H9 (cell line): ENCODE measurements at regions not wholly inside any gene's neighbourhood (a gene's known extent, or its start where the extent isn't known, plus 50 kb on each side); places are given as distances from the start of the nearest gene placed in this dataset.

Source experiments
- DNase-seq: peaks from one replicate; pipeline ENCODE4 v3.0.0-alpha.2; 2017
- H2AFZ ChIP-seq: one replicate; pipeline ENCODE4 v1.6.1; 2013; ENCODE audit warnings: mild to moderate bottlenecking, low read length, control low read depth, moderate library complexity
- H2AK5ac ChIP-seq: 2 replicates; pipeline ENCODE4 v1.6.1; 2013; ENCODE audit warnings: low read length, control low read depth, mixed read lengths; ENCODE audit not compliant: insufficient read length
- H2BK120ac ChIP-seq: one replicate; pipeline ENCODE4 v1.6.1; 2013; ENCODE audit warnings: low read depth, mild to moderate bottlenecking, low read length, control low read depth, inconsistent platforms; ENCODE audit not compliant: poor library complexity, severe bottlenecking
- H2BK12ac ChIP-seq: 2 replicates; pipeline ENCODE4 v1.6.1; 2013; ENCODE audit warnings: low read length, control low read depth, mixed read lengths, low read depth; ENCODE audit not compliant: insufficient read length
- H2BK15ac ChIP-seq: 2 replicates; pipeline ENCODE4 v1.6.1; 2013; ENCODE audit warnings: low read depth, low read length, control low read depth
- H2BK20ac ChIP-seq: one replicate; pipeline ENCODE4 v1.6.1; 2013; ENCODE audit warnings: low read depth, mild to moderate bottlenecking, low read length, control low read depth, inconsistent platforms; ENCODE audit not compliant: poor library complexity, severe bottlenecking
- H2BK5ac ChIP-seq: 2 replicates; pipeline ENCODE4 v1.6.1; 2013; ENCODE audit warnings: low read length, control low read depth, mixed read lengths; ENCODE audit not compliant: insufficient read length
- H3K14ac ChIP-seq: 2 replicates; pipeline ENCODE4 v1.6.1; 2013; ENCODE audit warnings: low read length, control low read depth; ENCODE audit not compliant: insufficient read depth
- H3K18ac ChIP-seq: 2 replicates; pipeline ENCODE4 v1.6.1; 2013; ENCODE audit warnings: low read depth, mild to moderate bottlenecking, mixed read lengths, low read length, control low read depth; ENCODE audit not compliant: insufficient read length
- H3K23ac ChIP-seq: 2 replicates; pipeline ENCODE4 v1.6.1; 2013; ENCODE audit warnings: low read length, control low read depth, mixed read lengths, low read depth; ENCODE audit not compliant: insufficient read length
- H3K23me2 ChIP-seq: 2 replicates; pipeline ENCODE4 v1.6.1; 2013; ENCODE audit warnings: low read depth, mild to moderate bottlenecking, mixed read lengths, low read length, control low read depth; ENCODE audit not compliant: insufficient read length, poor library complexity, severe bottlenecking
- H3K27ac ChIP-seq: 2 replicates; pipeline ENCODE4 v1.5.1; 2013; ENCODE audit warnings: low read length, control low read depth, mixed read lengths, low read depth; ENCODE audit not compliant: insufficient read length
- H3K27me3 ChIP-seq: 2 replicates; pipeline ENCODE4 v1.6.1; 2013; ENCODE audit warnings: low read length, control low read depth, inconsistent platforms; ENCODE audit not compliant: insufficient read depth
- H3K4ac ChIP-seq: 2 replicates; pipeline ENCODE4 v1.6.1; 2013; ENCODE audit warnings: low read depth, mild to moderate bottlenecking, control low read depth, inconsistent platforms, low read length, moderate library complexity
- H3K4me1 ChIP-seq: 2 replicates; pipeline ENCODE4 v1.6.1; 2013; ENCODE audit warnings: low read length, control low read depth, inconsistent platforms; ENCODE audit not compliant: insufficient read depth
- H3K4me2 ChIP-seq: 2 replicates; pipeline ENCODE4 v1.6.1; 2013; ENCODE audit warnings: low read length, control low read depth, mixed read lengths; ENCODE audit not compliant: insufficient read length, insufficient read depth
- H3K56ac ChIP-seq: 2 replicates; pipeline ENCODE4 v1.6.1; 2013; ENCODE audit warnings: low read depth, mild to moderate bottlenecking, mixed read lengths, low read length, control low read depth; ENCODE audit not compliant: insufficient read length
- H3K79me1 ChIP-seq: 2 replicates; pipeline ENCODE4 v1.6.1; 2013; ENCODE audit warnings: low read depth, mild to moderate bottlenecking, moderate library complexity, low read length, control low read depth, inconsistent platforms; ENCODE audit not compliant: insufficient read depth, poor library complexity, severe bottlenecking
- H3K79me2 ChIP-seq: 2 replicates; pipeline ENCODE4 v1.6.1; 2013; ENCODE audit warnings: low read length, control low read depth, inconsistent platforms; ENCODE audit not compliant: insufficient read depth
- H3K9ac ChIP-seq: 2 replicates; pipeline ENCODE4 v1.6.1; 2013; ENCODE audit warnings: low read length, control low read depth, mixed read lengths; ENCODE audit not compliant: insufficient read length; ENCODE audit errors: extremely low read depth
- H3K9me3 ChIP-seq: one replicate; pipeline ENCODE4 v1.6.1; 2013; ENCODE audit warnings: low read depth, low read length, inconsistent platforms; ENCODE audit not compliant: control insufficient read depth
- H3T11ph ChIP-seq: one replicate; pipeline ENCODE4 v1.6.1; 2013; ENCODE audit warnings: mild to moderate bottlenecking, low read length, control low read depth, inconsistent platforms
- H4K20me1 ChIP-seq: one replicate; pipeline ENCODE4 v1.6.1; 2013; ENCODE audit not compliant: control insufficient read depth, insufficient read length, insufficient read depth
- H4K5ac ChIP-seq: 2 replicates; pipeline ENCODE4 v1.6.1; 2013; ENCODE audit warnings: low read depth, mild to moderate bottlenecking, mixed read lengths, low read length, control low read depth; ENCODE audit not compliant: insufficient read length
- H4K8ac ChIP-seq: replicated peaks from 2 replicates; pipeline ENCODE4 v1.6.1; 2013; ENCODE audit warnings: low read length, control low read depth, mixed read lengths, low read depth; ENCODE audit not compliant: insufficient read length
- H4K91ac ChIP-seq: 2 replicates; pipeline ENCODE4 v1.6.1; 2013; ENCODE audit warnings: low read depth, mild to moderate bottlenecking, moderate library complexity, mixed read lengths, low read length, control low read depth; ENCODE audit not compliant: insufficient read length
- H3K27ac Mint-ChIP-seq, 3 experiments: 2 replicates in 2 of 3; 3 replicates in 1 of 3; pipeline ENCODE4 v1.8.0; 2020 to 2021; ENCODE audit warnings: mixed read lengths in 3 of 3, mild to moderate bottlenecking in 1 of 3, moderate library complexity in 1 of 3
- H3K27me3 Mint-ChIP-seq: 2 replicates; pipeline ENCODE4 v1.8.0; 2021; ENCODE audit warnings: low read depth, mild to moderate bottlenecking, moderate library complexity, mixed read lengths
- H3K36me3 Mint-ChIP-seq, 3 experiments: 2 replicates in 2 of 3; 3 replicates in 1 of 3; pipeline ENCODE4 v1.8.0; 2020 to 2021; ENCODE audit warnings: low read depth in 3 of 3, mixed read lengths in 3 of 3; ENCODE audit not compliant: insufficient read depth in 1 of 3
- H3K4me1 Mint-ChIP-seq, 2 experiments: 2 replicates each; pipeline ENCODE4 v1.8.0; 2020; ENCODE audit warnings: mixed read lengths in 2 of 2
- H3K4me3 Mint-ChIP-seq, 2 experiments: 2 replicates in 1 of 2; 3 replicates in 1 of 2; pipeline ENCODE4 v1.8.0; 2020 to 2021; ENCODE audit warnings: mild to moderate bottlenecking in 2 of 2, mixed read lengths in 2 of 2, moderate library complexity in 1 of 2
- H3K9me3 Mint-ChIP-seq, 2 experiments: 2 replicates in 1 of 2; 3 replicates in 1 of 2; pipeline ENCODE4 v1.8.0; 2020; ENCODE audit warnings: mild to moderate bottlenecking in 2 of 2, mixed read lengths in 2 of 2, moderate library complexity in 1 of 2
- CTCF ChIP-seq: fragments of 200-600 bp; sonication (generic); conservative IDR thresholded peaks from 3 replicates; pipeline ENCODE4 v1.8.0; 2021; ENCODE audit warnings: antibody characterized with exemption, mild to moderate bottlenecking
- WGBS: extraction: QIAGEN DNeasy Blood & Tissue Kit; methylation state at CpG from one replicate; pipeline ENCODE4 v1.1.7; 2013; ENCODE audit warnings: missing lambda C conversion rate, low lambda C conversion rate, mixed read lengths; ENCODE audit not compliant: insufficient read length; ENCODE audit errors: extremely low coverage; 5-methylcytosine and 5-hydroxymethylcytosine counted together

GRCh38 chr5:112668911-112669310, 68.8 kb upstream of the APC start:
- Histone ChIP-seq H3K79me2 (no peaks in the 10 kb centered on the region), H3K4me2 (no peak overlapping the region), H3K79me1 (no peaks in the 10 kb centered on the region), H2AFZ (no peak overlapping the region), H3K4me1 (no peaks in the 10 kb centered on the region), H4K8ac (no peak overlapping the region), H3K23ac (no peak overlapping the region), H2BK5ac (no peak overlapping the region), H3K9me3 (no peaks in the 10 kb centered on the region), H3K56ac (no peak overlapping the region), H4K91ac (no peak overlapping the region), H3K9ac (no peak overlapping the region), H2AK5ac (no peak overlapping the region), H3K27ac (no peak overlapping the region), H2BK15ac (no peak overlapping the region), H2BK20ac (no peak overlapping the region), H3K14ac (no peak overlapping the region), H4K5ac (no peak overlapping the region), H4K20me1 (no peaks in the 10 kb centered on the region), H3K23me2 (no peaks in the 10 kb centered on the region), H3K4ac (no peak overlapping the region), H2BK12ac (no peak overlapping the region), H2BK120ac (no peak overlapping the region), H3K27me3 (no peaks in the 10 kb centered on the region), H3K18ac (no peak overlapping the region), H3T11ph (no peak overlapping the region)
- H3K27me3 Mint-ChIP-seq = no peaks in the 10 kb centered on the region
- H3K4me3 Mint-ChIP-seq = no peak overlapping the region
- no CpG with 5 or more reads among the region's 3 CpGs for WGBS
- no peaks in the 10 kb centered on the region for H3K9me3 Mint-ChIP-seq
- H3K27ac Mint-ChIP-seq = no peak overlapping the region
- H3K36me3 Mint-ChIP-seq = no peaks in the 10 kb centered on the region
- TF ChIP-seq CTCF = no peak
- H3K4me1 Mint-ChIP-seq = peaks cover 4 to 5% of the 10 kb centered on the region in 2 experiments
- no peak for DNase-seq
